ENCODE measurements at regions not wholly inside any gene's neighbourhood (a gene's known extent, or its start where the extent isn't known, plus 50 kb on each side); places are given as distances from the start of the nearest gene placed in this dataset.

- DNase-seq = no peak
Measured at GRCh38 chr5:103336941-103337340, 78.4 kb downstream of the MACIR start.

- DNase-seq = no peak
Measured at GRCh38 chr5:103333376-103333775, 74.8 kb downstream of the MACIR start.

- DNase-seq = no peak
Measured at GRCh38 chr5:103330875-103331274, 72.3 kb downstream of the MACIR start.
